B cell (primary cell): ENCODE measurements at regions not wholly inside any gene's neighbourhood (a gene's known extent, or its start where the extent isn't known, plus 50 kb on each side); places are given as distances from the start of the nearest gene placed in this dataset.

Experiments
- ATAC-seq: fragments of 200-7000 bp; cut with Tn5 transposase; one replicate; pipeline ENCODE4 v1.10.0; 2021; ENCODE audit warnings: low read depth, mild to moderate bottlenecking, moderate number of reproducible peaks, moderate library complexity
- CTCF ChIA-PET: fragments of 350-600 bp; sonication (Branson Sonifier 250); formaldehyde crosslinking; loops from one replicate; lab custom pipeline; 2021; ENCODE audit warnings: antibody characterized with exemption, inconsistent platforms; lab: Charles Lee
- POLR2A ChIA-PET: fragments of 350-600 bp; sonication (Branson Sonifier 250); formaldehyde crosslinking; loops from one replicate; lab custom pipeline; 2021; ENCODE audit warnings: antibody characterized with exemption; lab: Charles Lee
- DNase-seq: peaks from one replicate; pipeline ENCODE4 v3.0.0; 2013
- H2AFZ ChIP-seq: 2 replicates; pipeline ENCODE4 v1.6.1; 2012; ENCODE audit warnings: mild to moderate bottlenecking, low read depth, low read length; ENCODE audit not compliant: insufficient read depth, poor library complexity, severe bottlenecking
- H3K27ac ChIP-seq, 2 donors: 1 replicate in 1 of 2; 2 replicates in 1 of 2; pipeline ENCODE4 v1.5.1; 2012 to 2013; ENCODE audit warnings: low read length in 2 of 2, mild to moderate bottlenecking in 2 of 2, moderate library complexity in 1 of 2
- H3K27me3 ChIP-seq, 4 experiments: fragments of 200-600 bp in 1 of 4; sonication (generic) in 1 of 4; replicated peaks in 1 of 4; 1 replicate in 2 of 4; 2 replicates in 2 of 4; pipeline versions ENCODE4 v1.6.1 to v1.7.0; 2013 to 2016; ENCODE audit warnings: low read length in 3 of 4, mild to moderate bottlenecking in 2 of 4, mixed read lengths in 1 of 4, moderate library complexity in 1 of 4; ENCODE audit not compliant: insufficient read depth in 4 of 4, control insufficient read depth in 3 of 4; ENCODE audit errors: control extremely low read depth in 1 of 4
- H3K36me3 ChIP-seq, 2 experiments: replicated peaks in 1 of 2; 1 replicate in 1 of 2; 2 replicates in 1 of 2; pipeline versions ENCODE4 v1.6.1 to v1.7.1; 2013; ENCODE audit warnings: low read length in 1 of 2; ENCODE audit not compliant: insufficient read depth in 2 of 2, control insufficient read depth in 1 of 2; ENCODE audit errors: control extremely low read depth in 1 of 2, extremely low read depth in 1 of 2
- H3K4me1 ChIP-seq, 2 donors: fragments of 200-600 bp in 1 of 2; sonication (generic) in 1 of 2; 1 replicate in 1 of 2; 2 replicates in 1 of 2; pipeline versions ENCODE4 v1.5.1 to v1.6.1; 2013 to 2017; ENCODE audit warnings: low read length in 2 of 2; ENCODE audit not compliant: control insufficient read depth in 2 of 2, insufficient read depth in 2 of 2
- H3K4me2 ChIP-seq: replicated peaks from 2 replicates; pipeline ENCODE3; 2012; ENCODE audit warnings: mild to moderate bottlenecking, low read depth, low read length; ENCODE audit not compliant: poor library complexity, severe bottlenecking
- H3K4me3 ChIP-seq, 5 experiments: fragments of 200-600 bp in 1 of 5; sonication (generic) in 1 of 5; 1 replicate in 3 of 5; 2 replicates in 2 of 5; pipeline versions ENCODE4 v1.5.1 to v1.7.0; 2011 to 2016; ENCODE audit warnings: low read length in 4 of 5, mild to moderate bottlenecking in 4 of 5, low read depth in 2 of 5, control low read depth in 1 of 5, moderate library complexity in 1 of 5; ENCODE audit not compliant: insufficient read depth in 1 of 5; ENCODE audit errors: control extremely low read depth in 1 of 5, extremely low read depth in 1 of 5
- H3K79me2 ChIP-seq: fragments of 200-600 bp; sonication (generic); one replicate; pipeline ENCODE4 v1.6.0; 2016; ENCODE audit warnings: low read length; ENCODE audit not compliant: control insufficient read depth, insufficient read depth
- H3K9ac ChIP-seq: fragments of 200-600 bp; sonication (generic); 2 replicates; pipeline ENCODE4 v1.6.1; 2017; ENCODE audit warnings: mild to moderate bottlenecking, low read length, moderate library complexity
- H3K9me3 ChIP-seq, 3 donors: one replicate each; pipeline versions ENCODE4 v1.6.1 to v1.7.1; 2013; ENCODE audit warnings: low read length in 2 of 3; ENCODE audit not compliant: control insufficient read depth in 2 of 3, insufficient read depth in 1 of 3; ENCODE audit errors: control extremely low read depth in 1 of 3
- H4K20me1 ChIP-seq: 2 replicates; pipeline ENCODE4 v1.6.0; 2012; ENCODE audit warnings: mild to moderate bottlenecking, low read length; ENCODE audit not compliant: insufficient read depth, control insufficient read depth, poor library complexity, severe bottlenecking
- H3K27ac Mint-ChIP-seq: one replicate; pipeline ENCODE4 v1.8.0; 2021; ENCODE audit warnings: mixed read lengths
- H3K27me3 Mint-ChIP-seq: one replicate; pipeline ENCODE4 v1.8.0; 2021; ENCODE audit warnings: mixed read lengths
- H3K4me1 Mint-ChIP-seq: one replicate; pipeline ENCODE4 v1.8.0; 2021; ENCODE audit warnings: mixed read lengths
- H3K4me3 Mint-ChIP-seq: one replicate; pipeline ENCODE4 v1.8.0; 2021; ENCODE audit warnings: mixed read lengths
- H3K9me3 Mint-ChIP-seq: one replicate; pipeline ENCODE4 v1.8.0; 2022; ENCODE audit warnings: mixed read lengths; ENCODE audit not compliant: insufficient read depth
- EZH2 ChIP-seq: IDR thresholded peaks from 2 replicates; pipeline ENCODE4 v1.6.1; 2012; ENCODE audit warnings: borderline replicate concordance, low read depth, mild to moderate bottlenecking, moderate library complexity, low read length; ENCODE audit not compliant: insufficient read depth, poor library complexity, severe bottlenecking
- WGBS: methylation state at CpG from one replicate; pipeline ENCODE4 v1.1.5; 2013; ENCODE audit warnings: missing lambda C conversion rate; ENCODE audit not compliant: insufficient coverage; 5-methylcytosine and 5-hydroxymethylcytosine counted together
- intact Hi-C: fragments of 100-400 bp; cut with micrococcal nuclease; formaldehyde crosslinking; loops from one replicate; pipeline ENCODE4 v1.10.0; 2022
- TF ChIP-seq, protein P1 (sequence below): fragments of 200-600 bp; IDR thresholded peaks from one replicate; pipeline ENCODE4 v1.8.0; 2022; ENCODE audit warnings: antibody characterized with exemption, mild to moderate bottlenecking

DNA sequence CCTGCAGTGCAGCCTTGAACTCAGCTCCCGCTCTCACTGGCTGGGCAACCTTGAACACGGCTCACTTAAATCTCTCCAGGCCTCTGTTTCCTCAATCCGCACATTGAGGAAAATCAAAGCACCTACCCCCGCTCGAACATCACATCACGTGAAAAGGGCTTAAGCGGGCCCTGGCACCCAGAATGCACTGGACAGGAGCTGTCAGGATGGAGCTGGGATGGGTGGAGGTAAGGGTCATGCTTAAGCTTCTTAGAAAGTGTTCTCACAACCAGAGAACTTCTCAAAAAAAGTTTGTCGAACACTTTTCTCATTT lies 55.7 kb upstream of the MGMT start:
- ChIA-PET CTCF (no interaction called here), POLR2A (no interaction called here)
- no peaks in the 10 kb centered on the region for H3K27me3 ChIP-seq
- no peaks in the 10 kb centered on the region for H3K4me1 Mint-ChIP-seq
- H3K79me2 ChIP-seq, result no peaks in the 10 kb centered on the region
- 95% methylated on average over 4 of the region's 8 CpGs for WGBS
- intact Hi-C loops, result no loop called here
- no peak overlapping the region for H3K27ac Mint-ChIP-seq
- ATAC-seq, result no peak
- no peaks in the 10 kb centered on the region for H3K9me3 ChIP-seq
- no peaks in the 10 kb centered on the region for H3K4me1 ChIP-seq
- H4K20me1 ChIP-seq, result no peaks in the 10 kb centered on the region
- no peak for DNase-seq
- no peak overlapping the region for H3K9ac ChIP-seq
- no peak overlapping the region for H3K4me2 ChIP-seq
- H3K27ac ChIP-seq, result no peak overlapping the region
- H3K36me3 ChIP-seq, result no peaks in the 10 kb centered on the region
- H2AFZ ChIP-seq, result no peak overlapping the region
- no peak overlapping the region for H3K4me3 ChIP-seq
- H3K27me3 Mint-ChIP-seq, result no peaks in the 10 kb centered on the region
- TF ChIP-seq EZH2, result no peak
- TF ChIP-seq, protein P1, sequence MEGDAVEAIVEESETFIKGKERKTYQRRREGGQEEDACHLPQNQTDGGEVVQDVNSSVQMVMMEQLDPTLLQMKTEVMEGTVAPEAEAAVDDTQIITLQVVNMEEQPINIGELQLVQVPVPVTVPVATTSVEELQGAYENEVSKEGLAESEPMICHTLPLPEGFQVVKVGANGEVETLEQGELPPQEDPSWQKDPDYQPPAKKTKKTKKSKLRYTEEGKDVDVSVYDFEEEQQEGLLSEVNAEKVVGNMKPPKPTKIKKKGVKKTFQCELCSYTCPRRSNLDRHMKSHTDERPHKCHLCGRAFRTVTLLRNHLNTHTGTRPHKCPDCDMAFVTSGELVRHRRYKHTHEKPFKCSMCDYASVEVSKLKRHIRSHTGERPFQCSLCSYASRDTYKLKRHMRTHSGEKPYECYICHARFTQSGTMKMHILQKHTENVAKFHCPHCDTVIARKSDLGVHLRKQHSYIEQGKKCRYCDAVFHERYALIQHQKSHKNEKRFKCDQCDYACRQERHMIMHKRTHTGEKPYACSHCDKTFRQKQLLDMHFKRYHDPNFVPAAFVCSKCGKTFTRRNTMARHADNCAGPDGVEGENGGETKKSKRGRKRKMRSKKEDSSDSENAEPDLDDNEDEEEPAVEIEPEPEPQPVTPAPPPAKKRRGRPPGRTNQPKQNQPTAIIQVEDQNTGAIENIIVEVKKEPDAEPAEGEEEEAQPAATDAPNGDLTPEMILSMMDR, result no peak
- H3K9me3 Mint-ChIP-seq, result no peaks in the 10 kb centered on the region
- H3K4me3 Mint-ChIP-seq, result no peak overlapping the region

DNA sequence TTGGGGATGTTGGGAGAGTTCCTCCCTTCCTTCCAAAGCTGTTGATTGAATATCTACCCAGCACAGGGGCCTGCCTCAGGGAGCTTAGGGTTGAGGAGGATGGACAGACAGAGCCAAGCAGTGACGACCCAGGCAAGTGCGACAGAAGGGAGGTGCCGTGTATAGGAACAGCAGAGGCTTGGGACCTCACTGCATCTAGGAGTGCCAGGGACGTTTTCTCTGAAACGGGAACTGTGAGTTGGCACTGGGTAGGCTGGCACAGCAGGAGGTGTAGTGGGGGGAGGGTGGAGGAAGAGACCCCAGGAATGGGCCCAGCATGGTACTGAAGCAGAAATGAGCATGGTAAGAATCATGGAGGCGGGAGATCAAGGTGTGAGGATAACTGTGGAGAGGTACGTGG lies 55.3 kb upstream of the MGMT start:
- DNase-seq (no peak), ATAC-seq (no peak)
- no peaks in the 10 kb centered on the region for H3K9me3 ChIP-seq
- H3K27me3 Mint-ChIP-seq, result no peaks in the 10 kb centered on the region
- no peaks in the 10 kb centered on the region for H4K20me1 ChIP-seq
- H3K9ac ChIP-seq, result no peak overlapping the region
- H3K36me3 ChIP-seq, result no peaks in the 10 kb centered on the region
- H3K4me1 Mint-ChIP-seq, result no peaks in the 10 kb centered on the region
- ChIA-PET CTCF (no interaction called here), POLR2A (no interaction called here)
- no peaks in the 10 kb centered on the region for H3K4me1 ChIP-seq
- H3K4me3 ChIP-seq, result no peak overlapping the region
- no peak overlapping the region for H3K27ac Mint-ChIP-seq
- H3K27me3 ChIP-seq, result no peaks in the 10 kb centered on the region
- no peak overlapping the region for H3K4me2 ChIP-seq
- H2AFZ ChIP-seq, result no peak overlapping the region
- no peak for TF ChIP-seq EZH2
- TF ChIP-seq, protein P1, result no peak
- H3K9me3 Mint-ChIP-seq, result no peaks in the 10 kb centered on the region
- no peak overlapping the region for H3K4me3 Mint-ChIP-seq
- WGBS, result 76% methylated on average over 5 of the region's 7 CpGs
- intact Hi-C loops, result no loop called here
- no peak overlapping the region for H3K27ac ChIP-seq
- H3K79me2 ChIP-seq, result no peaks in the 10 kb centered on the region
